PC-3 (cell line): ENCODE measurements at regions not wholly inside any gene's neighbourhood (a gene's known extent, or its start where the extent isn't known, plus 50 kb on each side); places are given as distances from the start of the nearest gene placed in this dataset.

Source experiments
- CTCF ChIP-seq: fragments of 300-600 bp; sonication (generic); conservative IDR thresholded peaks from 2 replicates; pipeline ENCODE4 v1.5.1; 2017; ENCODE audit warnings: antibody characterized with exemption, low read depth, mild to moderate bottlenecking, low read length
- EZH2 ChIP-seq: fragments of 300-600 bp; sonication (generic); IDR thresholded peaks from one replicate; pipeline ENCODE4 v1.6.1; 2017; ENCODE audit warnings: antibody characterized with exemption, mild to moderate bottlenecking, low read length; ENCODE audit not compliant: unreplicated experiment

DNA sequence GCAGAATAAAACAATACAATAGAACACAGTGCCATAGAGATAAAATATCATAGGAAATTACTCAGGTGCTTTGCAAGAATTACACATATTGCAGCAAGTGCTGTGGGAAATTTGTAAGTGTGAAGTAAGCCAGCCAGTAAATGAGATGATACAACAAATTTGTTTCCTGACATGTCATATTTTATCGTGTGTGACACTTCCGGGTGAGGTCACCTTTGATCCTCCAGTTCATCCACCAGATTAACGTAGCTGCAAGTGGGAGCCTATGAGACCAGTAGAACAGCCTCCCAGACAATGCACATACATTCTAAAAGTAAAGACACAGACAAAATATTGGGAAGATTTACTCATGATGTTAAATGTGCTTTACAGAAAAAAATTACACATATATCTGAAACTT lies 72.2 kb downstream of the PRDM9 start:
- TF ChIP-seq EZH2 (no peak), CTCF (no peak)
